ENCODE measurements at regions not wholly inside any gene's neighbourhood (a gene's known extent, or its start where the extent isn't known, plus 50 kb on each side); places are given as distances from the start of the nearest gene placed in this dataset.

GRCh38 chr6:114690625-114691024, 347.8 kb upstream of the HS3ST5 start:
- Histone ChIP-seq H4K20me1 (ENCODE audit: insufficient read depth) (no peaks in the 10 kb centered on the region), H3K9me2 (ENCODE audit: insufficient read depth) (no peaks in the 10 kb centered on the region), H3K79me2 (ENCODE audit: insufficient read depth, low read length) (no peaks in the 10 kb centered on the region), H2AFZ (ENCODE audit: low read depth, low read length, poor library complexity, severe bottlenecking) (no peak overlapping the region), H3K4me3 (replicated peaks in 1 of 2; ENCODE audit: low read depth in 1 of 2, low read length in 2 of 2) (no peak overlapping the region), H3K36me3 (ENCODE audit: control insufficient read depth in 1 of 2, insufficient read depth in 2 of 2, low read length in 2 of 2) (no peaks in the 10 kb centered on the region), H3K4me2 (ENCODE audit: low read length) (no peak overlapping the region), H3K4me1 (ENCODE audit: control insufficient read depth in 1 of 2, insufficient read depth in 2 of 2, low read length in 2 of 2) (no peaks in the 10 kb centered on the region), H3K9me3 (ENCODE audit: control insufficient read depth in 1 of 2, insufficient read depth in 1 of 2, low read depth in 1 of 2, low read length in 2 of 2) (no peaks in the 10 kb centered on the region), H3K9ac (ENCODE audit: low read length) (no peak overlapping the region), H3K27me3 (ENCODE audit: insufficient read depth, low read length) (no peaks in the 10 kb centered on the region), H3K27ac (ENCODE audit: low read depth, low read length) (no peak overlapping the region)
- no peak for DNase-seq (ENCODE audit: low read depth, low spot score)
- ChIA-PET POLR2A (no interaction called here), RAD21 (ENCODE audit: low non-redundant PET in 1 of 2, low total read pairs in 2 of 2, uncharacterized antibody in 2 of 2, unreplicated experiment in 2 of 2) (no interaction called here), CTCF (no interaction called here)
- no peak for ATAC-seq
- intact Hi-C loops (cut with micrococcal nuclease): no loop called here
- BruUV-seq (replicated peaks): no TSS peak
- TF ChIP-seq CTCF (IDR thresholded peaks at IDR 0.05 in 2 of 3, conservative IDR thresholded peaks at IDR 0.05 in 1 of 3; ENCODE audit: borderline replicate concordance in 1 of 3, insufficient read depth in 1 of 3, low read depth in 2 of 3, low read length in 2 of 3) (peak in 2 of 3 experiments; percentile 22 to 24; a peak in 1 of 6 replicates), TCF7L2 (IDR thresholded peaks at IDR 0.05; ENCODE audit: borderline replicate concordance, extremely low read depth, insufficient read depth, insufficient read length) (no peak), FOSL1 (IDR thresholded peaks at IDR 0.05; ENCODE audit: low read depth) (no peak)

- CTCF ChIA-PET: no interaction called here
- no peaks in the 10 kb centered on the region for H3K9me2 ChIP-seq (ENCODE audit: insufficient read depth)
- H3K79me2 ChIP-seq (ENCODE audit: insufficient read depth, low read length): no peaks in the 10 kb centered on the region
- RAD21 ChIA-PET (ENCODE audit: low non-redundant PET in 1 of 2, low total read pairs in 2 of 2, uncharacterized antibody in 2 of 2, unreplicated experiment in 2 of 2): no interaction called here
- TF ChIP-seq ZNF274 (IDR thresholded peaks at IDR 0.05; ENCODE audit: low read depth, low read length) (no peak), EZH2 (IDR thresholded peaks at IDR 0.05) (no peak), RAD21 (IDR thresholded peaks at IDR 0.05; ENCODE audit: low read depth) (no peak), TCF7L2 (IDR thresholded peaks at IDR 0.05; ENCODE audit: borderline replicate concordance, extremely low read depth, insufficient read depth, insufficient read length) (no peak), MAX (IDR thresholded peaks at IDR 0.05) (no peak), SRF (IDR thresholded peaks at IDR 0.05; ENCODE audit: low read depth) (no peak), EZH2phosphoT487 (IDR thresholded peaks at IDR 0.05; ENCODE audit: borderline replicate concordance) (no peak), YY1 (IDR thresholded peaks at IDR 0.05; ENCODE audit: extremely low read depth, insufficient replicate concordance, low read depth, low read length) (no peak), REST (IDR thresholded peaks at IDR 0.05; ENCODE audit: low read depth) (no peak)
- ATAC-seq (no peak), DNase-seq (ENCODE audit: low read depth, low spot score) (no peak)
- H4K20me1 ChIP-seq (ENCODE audit: insufficient read depth): no peaks in the 10 kb centered on the region; the same call in 1 of the 2 replicates
- no peaks in the 10 kb centered on the region for H3K36me3 ChIP-seq (ENCODE audit: control insufficient read depth in 1 of 2, insufficient read depth in 2 of 2, low read length in 2 of 2)
- intact Hi-C loops (cut with micrococcal nuclease): no loop called here
- no TSS peak for BruUV-seq (replicated peaks)
- H3K4me3 ChIP-seq (replicated peaks in 1 of 2; ENCODE audit: low read depth in 1 of 2, low read length in 2 of 2): no peak overlapping the region
- no peaks in the 10 kb centered on the region for H3K27me3 ChIP-seq (ENCODE audit: insufficient read depth, low read length)
- H2AFZ ChIP-seq (ENCODE audit: low read depth, low read length, poor library complexity, severe bottlenecking): no peak overlapping the region
- H3K9ac ChIP-seq (ENCODE audit: low read length): no peak overlapping the region
- H3K27ac ChIP-seq (ENCODE audit: low read depth, low read length): no peak overlapping the region
- H3K4me1 ChIP-seq (ENCODE audit: control insufficient read depth in 1 of 2, insufficient read depth in 2 of 2, low read length in 2 of 2): no peaks in the 10 kb centered on the region
- no peak overlapping the region for H3K4me2 ChIP-seq (ENCODE audit: low read length)
- POLR2A ChIA-PET: no interaction called here
- H3K9me3 ChIP-seq (ENCODE audit: control insufficient read depth in 1 of 2, insufficient read depth in 1 of 2, low read depth in 1 of 2, low read length in 2 of 2): no peaks in the 10 kb centered on the region
These were observed 316.7 kb upstream of the HS3ST5 start for GRCh38 chr6:114659513-114659912.
